GM18873 (cell line): ENCODE measurements at regions not wholly inside any gene's neighbourhood (a gene's known extent, or its start where the extent isn't known, plus 50 kb on each side); places are given as distances from the start of the nearest gene placed in this dataset.

ENCODE experiments used
- ATAC-seq: cut with Tn5 transposase; IDR thresholded peaks from one replicate; pipeline ENCODE4 v1.9.1; 2021; ENCODE audit warnings: mild to moderate bottlenecking, moderate library complexity, moderate number of reproducible peaks; ENCODE audit not compliant: unreplicated experiment, low FRiP score

DNA sequence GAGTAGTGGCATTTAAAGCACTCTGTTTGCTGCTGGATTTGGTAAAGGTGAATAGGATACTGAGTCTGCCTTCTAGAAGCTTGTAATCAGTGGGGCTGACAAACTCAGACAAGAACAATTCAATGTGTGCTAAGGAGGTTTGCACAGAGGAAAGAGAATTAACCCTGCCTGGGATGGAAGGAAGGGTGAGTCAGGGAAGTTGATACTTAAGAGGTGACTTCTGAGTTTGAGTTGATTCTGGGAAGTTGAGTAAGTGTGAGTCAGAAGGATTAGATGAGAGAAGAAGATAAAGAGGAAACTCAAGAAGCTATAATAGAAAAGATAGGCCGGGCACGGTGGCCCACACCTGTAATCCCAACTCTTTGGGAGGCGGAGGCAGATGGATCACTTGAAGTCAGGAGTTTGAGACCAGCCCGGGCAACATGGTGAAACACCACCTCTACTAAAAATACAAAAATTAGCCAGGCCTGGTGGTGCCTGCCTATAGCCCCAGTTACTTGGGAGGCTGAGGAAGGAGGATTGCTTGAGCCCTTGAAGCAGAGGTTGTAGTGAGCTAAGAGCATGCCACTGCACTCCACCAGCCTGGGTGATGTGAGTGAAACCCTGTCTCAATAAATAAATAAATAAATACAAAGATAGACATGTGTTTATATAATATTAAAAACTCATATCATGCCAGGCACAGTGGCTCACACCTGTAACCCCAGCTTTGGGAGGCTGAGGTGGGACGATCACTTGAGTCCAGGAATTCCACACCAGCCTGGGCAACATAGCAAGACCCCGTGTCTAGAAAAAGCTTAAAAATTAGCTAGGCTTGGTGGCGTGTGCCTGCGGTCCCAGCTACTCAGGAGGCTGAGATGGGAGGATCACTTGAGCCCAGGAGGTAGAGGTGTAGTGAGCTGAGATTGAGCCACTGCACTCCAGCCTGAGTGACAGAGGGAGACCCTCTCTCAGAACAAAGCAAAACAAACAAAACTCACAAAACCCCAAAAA lies 126.8 kb upstream of the CPM start:
- ATAC-seq: no peak

DNA sequence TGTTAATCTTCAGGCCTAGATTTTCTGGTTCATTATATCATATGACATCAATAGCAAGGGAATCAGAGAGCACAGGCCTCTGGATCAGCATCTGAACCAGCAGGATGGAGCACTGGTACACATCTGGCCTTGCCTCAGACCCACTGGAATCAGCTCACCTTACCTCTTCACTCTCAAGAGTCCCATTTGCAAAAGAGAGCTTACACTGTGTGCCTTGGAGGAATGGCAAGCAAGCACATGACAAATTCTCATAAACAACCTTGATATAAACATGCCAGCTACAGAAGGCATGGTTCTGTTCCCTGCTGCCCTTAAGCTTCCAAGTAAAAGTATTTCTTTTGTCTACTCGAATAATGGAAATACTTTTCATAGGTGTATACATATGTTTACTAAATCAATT lies 128.6 kb upstream of the CPM start:
- ATAC-seq: no peak

DNA sequence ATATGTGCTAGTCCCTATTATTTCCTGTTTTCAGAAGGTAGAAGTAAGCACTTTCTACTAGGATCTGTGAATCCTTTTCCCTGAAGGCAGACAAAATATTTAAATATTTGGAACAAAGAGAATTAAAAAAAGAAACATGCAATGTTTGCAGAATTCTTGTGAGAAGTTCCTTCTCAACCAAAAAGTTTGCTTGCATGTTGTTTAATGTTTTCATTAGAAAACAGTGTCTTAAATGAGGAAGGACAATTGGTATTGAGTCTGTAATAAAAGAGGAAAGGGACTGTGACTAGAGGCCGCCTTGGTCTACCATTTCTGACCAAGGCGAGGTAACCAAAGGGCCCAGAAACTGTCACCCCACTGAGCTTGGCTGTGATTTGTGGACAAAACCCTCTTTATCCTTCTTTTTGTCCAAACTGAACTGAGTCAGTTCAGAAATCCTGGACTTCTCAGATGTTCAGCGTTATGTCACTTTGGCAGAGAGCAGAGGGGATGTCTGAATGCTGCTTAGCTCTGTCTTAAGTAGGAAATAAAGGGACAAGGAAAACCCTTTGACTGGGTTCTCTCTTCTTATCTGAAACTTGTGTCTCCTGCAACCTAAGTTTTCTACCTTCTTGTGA lies 129.8 kb upstream of the CPM start:
- no peak for ATAC-seq

DNA sequence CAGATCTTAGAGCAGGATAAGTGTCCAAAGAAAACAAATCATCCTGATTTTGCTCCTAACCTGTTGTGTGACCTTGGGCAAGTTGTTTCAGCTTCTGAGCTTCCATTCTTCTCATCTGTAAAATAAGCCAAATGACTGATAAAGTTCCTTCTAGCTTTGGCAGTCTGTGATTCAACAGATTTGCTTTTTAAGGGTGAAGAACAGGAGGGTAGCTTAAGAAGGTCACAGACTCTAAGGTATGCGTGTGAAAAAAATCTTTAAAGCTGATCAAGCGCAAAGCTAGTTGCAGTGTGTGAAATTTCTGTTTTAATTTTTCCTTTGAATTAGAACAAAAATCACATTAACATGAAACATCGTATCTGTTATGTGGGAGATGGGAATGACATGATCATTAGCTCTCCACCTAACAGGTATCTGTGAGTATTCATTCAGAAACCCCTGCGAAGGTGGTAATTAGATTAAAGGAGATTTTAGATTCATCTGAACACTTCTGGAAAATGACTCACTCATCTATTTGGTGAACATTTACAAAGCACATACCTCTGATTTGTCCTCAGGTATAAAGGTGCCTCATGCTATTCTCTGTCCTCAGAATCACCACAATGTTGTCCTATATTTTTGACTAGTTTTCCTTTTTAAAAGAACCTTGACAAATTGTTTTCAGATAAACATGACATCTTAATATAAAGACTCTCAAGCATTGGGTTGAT lies 131.9 kb upstream of the CPM start:
- ATAC-seq: no peak

DNA sequence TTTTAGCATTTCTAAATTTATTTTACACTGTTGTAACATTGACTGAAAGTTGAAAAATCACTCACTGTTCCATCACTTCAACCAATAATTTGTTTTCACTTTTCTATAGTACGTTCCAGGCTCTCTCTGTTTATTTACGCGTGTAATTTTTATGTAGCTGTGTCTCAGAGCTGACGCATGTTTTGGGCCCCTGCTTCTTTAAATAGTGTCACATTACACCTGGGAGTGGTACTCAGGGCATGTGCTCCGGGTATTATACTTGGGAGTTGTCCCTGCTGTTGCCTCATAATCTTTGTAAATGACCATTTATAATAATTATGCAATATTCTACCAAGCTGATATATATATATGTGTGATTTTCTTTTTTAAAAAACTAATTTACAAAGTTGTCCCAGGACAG lies 132.8 kb upstream of the CPM start:
- no peak for ATAC-seq

DNA sequence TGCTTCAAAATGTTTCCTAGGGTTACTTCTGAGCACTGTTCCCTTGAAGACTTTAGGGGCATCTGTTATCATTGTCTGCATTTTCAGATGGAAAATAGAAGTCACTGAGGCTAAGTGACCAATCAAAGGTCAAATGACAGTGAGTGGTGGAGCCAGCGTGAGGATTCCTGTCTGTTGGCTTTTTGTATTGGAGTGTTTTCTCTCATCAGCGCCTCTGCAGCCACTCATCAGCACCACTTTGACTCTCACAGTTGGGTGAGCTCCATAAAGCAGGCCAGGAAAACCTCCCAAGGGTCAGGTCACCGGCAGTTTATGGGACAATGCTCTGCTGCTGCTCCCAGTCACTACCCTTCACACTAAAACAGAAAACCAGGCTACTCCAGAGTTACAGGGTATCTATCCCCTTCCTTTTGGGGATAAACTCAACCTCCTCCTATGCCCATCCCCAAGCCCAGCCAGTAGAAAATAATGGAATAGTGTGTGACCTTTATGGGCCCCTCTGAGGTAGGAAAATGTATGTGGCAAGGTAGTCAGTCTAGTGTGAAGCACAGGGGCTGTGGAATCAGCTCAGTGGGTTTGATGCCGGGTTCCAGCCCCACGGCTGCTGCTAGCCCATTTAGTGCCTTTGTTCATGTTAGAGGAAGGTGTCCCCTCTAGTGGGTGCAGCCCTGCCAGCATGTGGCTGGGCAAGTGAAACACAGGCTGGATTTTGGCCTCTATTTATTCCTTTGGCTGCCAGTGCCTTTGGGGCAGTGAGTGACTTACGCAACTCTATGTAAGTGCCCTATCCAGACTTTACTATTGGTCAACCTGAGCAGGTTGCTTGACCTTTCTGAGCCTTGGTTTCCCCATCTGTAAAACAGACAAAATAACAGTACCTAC lies 133.8 kb upstream of the CPM start:
- no peak for ATAC-seq

DNA sequence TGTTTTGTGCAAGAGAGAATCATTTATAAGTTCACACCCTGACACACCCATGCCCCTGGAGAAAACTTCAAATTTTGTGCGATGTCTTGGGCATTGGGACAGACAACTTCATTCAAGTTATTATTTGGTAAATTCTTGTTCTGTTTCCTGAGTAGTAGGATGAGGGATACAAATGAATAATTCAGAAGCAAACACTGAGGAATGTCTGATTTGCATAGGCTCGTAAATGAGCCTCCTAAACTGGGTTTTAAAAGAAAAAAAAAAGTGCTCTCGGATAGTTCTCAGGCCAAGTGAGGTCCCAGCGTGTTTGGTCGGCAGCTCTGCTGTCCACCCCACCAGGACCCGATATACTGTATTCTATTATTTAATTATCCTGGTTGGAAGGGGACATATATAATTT lies 134.7 kb upstream of the CPM start:
- no peak for ATAC-seq

DNA sequence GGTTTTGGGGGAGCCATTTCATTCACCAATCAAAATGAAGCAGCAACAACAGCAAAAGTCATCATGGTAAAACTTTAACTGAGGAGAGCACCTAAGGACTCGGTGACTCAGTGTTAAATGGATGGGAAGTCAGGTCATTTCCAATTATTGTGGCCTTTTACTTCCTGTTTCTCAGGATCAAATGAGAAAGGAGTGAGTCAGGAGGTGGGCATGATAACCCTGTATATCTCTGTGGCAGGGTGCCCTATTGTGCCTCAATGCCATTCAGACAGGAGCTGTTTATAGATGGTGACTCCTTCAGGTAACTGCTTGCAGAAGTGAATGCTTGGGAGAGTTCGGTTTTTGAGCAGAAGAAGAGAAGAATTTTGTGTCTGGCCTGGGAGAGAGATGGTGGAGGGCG lies 135.5 kb upstream of the CPM start:
- no peak for ATAC-seq

DNA sequence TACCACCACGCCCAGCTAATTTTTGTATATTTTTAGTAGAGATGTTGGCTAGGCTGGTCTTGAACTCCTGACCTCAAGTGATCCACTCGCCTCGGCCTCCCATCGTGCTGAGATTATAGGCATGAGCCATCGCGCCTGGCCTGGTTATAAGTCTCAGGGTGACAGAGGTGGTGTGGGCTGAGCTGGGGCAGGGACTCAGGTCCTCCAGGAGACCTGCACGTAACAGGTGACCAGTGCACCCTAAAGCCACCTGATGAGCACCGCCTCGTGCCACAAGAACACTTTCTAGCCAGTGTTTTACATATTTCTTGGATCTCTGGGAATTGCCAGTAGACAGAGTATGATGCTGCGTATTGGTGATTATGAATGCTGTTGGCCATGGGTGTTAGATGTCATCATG lies 136.5 kb upstream of the CPM start:
- ATAC-seq: no peak

DNA sequence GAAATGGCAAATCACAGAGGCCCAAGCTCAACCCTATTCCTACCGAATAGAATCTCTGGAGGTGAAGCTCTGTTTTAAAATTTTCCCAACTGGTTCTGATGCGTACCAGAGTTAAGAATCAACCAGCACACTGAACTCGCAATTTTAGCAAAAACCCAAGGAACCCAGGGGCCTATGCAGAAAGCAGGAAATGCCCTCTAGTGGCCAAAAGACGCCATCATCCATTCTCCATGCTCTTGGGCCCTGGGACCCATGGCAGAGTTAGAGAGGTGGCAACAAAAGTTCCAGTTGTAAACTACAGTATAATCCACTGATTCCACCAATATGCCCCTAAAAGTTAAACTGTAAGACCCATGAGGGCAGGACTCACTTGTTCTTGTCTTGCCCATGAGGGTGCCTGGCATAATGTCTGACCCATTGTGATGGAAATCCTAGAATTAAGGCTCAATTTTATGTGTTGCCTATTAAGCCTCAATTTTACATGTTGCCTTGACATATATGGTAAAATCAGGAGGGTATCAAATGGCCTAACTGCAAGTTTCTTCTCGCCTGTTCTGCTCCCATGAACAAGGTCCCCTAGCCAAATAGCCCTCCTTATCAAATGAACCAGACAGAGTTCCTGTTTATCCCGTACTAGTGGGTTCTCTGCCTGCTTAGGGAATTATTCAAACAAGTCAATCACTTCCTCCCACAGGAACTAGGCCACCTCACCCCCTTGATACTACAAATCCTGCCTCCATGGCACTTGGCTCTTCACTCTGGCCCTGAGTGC lies 137.5 kb upstream of the CPM start:
- ATAC-seq: no peak

DNA sequence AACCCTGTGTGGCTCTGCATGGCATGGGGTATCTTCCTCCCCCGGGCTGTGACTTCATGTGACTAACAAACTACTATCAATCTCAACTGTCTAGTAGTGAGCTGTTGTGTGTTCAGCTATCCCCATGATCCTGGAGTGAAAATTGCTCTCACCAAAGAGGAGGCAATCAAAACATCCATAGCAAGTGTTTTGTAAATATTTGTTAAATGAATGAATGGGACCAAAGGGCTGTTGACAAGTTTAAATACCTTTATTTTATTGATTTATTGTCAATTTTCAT lies 138.1 kb upstream of the CPM start:
- ATAC-seq: no peak

DNA sequence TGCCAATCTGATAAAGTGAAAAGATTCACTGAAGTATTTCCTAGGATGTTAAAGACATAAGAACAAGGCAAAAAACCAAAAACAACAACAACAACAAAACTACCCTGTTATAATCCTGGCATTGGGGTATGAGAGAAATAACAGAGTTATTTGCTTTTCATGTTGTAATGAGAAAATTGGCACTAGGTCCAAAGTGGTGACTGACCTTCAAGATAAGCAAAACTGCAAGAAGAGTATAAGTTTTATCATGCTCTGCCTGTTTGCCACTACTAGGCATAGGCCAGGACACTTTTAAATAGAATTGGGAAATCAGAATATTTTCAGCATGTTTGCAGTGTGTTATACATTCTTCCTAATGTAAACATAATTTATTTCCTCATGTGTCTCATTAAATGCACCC lies 140.1 kb upstream of the CPM start:
- no peak for ATAC-seq

DNA sequence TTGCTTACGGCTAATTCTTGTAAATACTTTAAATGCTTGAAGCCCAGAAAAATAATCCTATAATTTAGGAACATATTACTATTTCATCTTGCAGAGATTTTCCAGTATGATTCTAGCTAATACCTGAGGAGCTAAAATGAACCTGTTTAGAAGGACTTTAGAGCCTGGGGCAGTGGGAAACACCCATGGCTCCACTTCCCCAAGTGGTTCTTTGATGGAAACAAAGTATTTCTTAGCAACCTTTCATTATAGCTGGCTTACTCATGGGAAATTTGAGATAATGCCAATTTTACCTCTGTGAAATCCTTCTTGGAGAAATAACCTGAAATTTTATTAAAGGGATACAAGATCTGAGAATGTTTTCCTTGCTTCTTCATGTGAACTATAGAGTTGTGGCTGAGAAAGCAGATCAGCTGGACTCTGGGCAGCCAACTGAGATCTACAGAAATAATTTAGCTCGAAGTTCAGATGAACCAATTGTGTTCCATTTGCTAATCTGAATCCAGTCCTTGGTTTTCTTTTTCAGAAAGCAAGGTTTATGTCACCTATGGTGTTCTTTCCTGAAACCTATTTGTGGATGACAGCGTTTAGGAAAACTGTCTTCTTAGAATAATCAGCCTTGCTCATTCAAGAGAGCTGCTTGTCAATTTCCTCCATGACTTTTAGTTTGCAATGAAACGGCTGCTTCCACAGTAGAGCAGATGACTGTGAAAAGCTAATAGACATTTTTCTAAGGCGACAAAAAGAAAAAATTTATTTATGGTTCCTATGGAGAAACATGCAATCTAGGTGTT lies 141.8 kb upstream of the CPM start:
- no peak for ATAC-seq

DNA sequence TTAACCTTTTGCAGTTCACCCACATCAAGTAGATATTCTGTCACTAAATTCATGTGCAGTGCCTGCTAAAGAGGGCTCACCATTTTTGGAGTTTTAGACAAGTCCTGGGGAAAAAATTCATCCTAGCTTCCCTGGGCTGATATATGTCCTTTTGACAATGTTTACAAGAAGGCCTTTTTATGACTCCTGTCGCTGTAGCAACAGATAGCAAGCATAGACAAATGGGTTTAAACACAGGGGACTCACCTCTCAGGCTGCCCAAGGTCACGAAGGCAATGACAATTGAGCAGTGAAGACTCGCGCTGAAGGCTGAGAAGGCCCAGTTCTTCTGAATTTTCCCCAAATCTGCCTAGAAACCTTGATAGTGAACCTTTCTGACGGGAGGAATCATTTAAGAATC lies 150.7 kb upstream of the CPM start:
- ATAC-seq: no peak

DNA sequence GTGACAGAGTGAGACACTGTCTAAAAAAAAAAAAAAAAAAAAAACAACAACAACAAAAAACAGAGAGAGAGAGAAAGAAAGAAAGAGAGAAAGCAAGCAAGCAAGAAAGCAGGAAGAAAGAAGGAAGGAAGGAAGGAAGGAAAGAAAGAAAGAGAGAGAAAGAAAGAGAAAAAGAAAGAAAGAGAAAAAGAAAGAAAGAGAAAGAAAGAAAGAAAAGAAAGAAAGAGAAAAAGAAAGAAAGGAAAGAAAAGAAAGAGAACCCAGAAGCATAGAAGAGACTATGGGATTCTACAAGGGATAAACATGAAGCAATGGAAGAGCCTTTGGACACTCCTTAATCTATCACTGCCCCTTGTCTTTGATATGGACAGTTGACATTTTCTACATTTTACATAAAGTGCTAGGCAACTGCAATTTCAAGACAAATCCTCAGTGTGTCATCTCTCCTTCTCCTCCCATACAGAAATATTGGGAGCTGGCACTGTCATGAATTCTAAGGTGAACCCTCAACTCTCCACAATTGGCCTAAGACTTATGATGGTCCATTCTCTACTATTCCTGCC lies 151.9 kb upstream of the CPM start:
- no peak for ATAC-seq

DNA sequence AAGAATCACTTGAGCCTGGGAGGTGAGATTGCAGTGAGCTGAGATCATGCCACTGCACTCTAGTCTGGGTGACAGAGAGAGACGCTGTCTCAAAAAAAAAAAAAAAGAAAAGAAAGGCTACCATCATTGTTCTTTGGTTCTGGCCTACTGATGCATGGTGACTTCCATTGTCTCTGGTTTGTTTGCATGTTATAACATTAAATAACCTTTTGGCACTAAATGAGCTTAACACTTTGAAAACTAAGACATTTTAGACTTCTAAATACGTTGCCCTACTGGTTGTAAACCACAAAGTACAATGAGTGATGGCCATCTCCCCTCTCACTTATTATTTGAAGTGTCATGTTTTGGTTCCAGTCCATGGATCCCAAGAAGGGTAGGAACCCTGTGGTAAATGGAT lies 152.9 kb upstream of the CPM start:
- no peak for ATAC-seq

DNA sequence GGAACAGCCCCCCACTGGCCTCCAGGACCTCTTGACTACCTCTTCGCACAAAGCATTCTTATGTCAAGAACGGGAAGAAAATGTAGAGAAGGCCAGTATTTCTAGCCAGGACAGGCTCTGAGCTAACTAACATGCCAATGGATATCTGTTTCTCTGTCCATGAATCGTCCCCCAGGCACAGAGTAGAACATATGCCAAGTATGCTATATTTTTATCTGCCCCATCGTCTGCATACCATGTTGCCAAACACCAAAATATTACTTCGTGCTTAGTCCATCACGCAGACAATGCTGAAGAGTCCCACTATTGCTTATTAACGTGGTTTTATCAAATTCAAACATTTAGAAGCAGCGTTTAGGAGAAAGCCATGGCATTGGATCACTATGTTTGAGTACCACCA lies 151.4 kb upstream of the CPSF6 start:
- ATAC-seq: no peak

DNA sequence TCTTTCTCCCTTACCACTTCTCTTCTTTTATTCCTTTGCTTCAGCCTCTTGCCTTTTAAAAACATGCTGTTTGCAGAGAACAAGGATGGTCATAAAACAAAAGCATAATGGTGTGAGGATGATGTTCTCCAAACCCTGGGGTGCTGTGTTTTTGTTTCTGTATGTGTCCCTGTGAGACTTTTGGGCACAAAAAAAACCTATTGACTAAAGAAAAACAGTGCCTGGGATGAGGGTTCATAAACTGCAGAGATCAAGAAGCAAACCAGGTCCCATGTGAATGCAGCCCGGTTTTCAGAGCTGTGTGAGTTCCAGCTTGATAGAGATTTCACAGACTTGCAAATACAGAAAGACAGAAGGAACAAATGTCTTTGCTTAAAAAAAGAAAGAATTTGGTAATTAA lies 148.6 kb upstream of the CPSF6 start:
- no peak for ATAC-seq
